HCT116 (cell line): ENCODE measurements at regions not wholly inside any gene's neighbourhood (a gene's known extent, or its start where the extent isn't known, plus 50 kb on each side); places are given as distances from the start of the nearest gene placed in this dataset.

Experiments used
- ATAC-seq: fragments of 200-7000 bp; cut with Tn5 transposase; 2 replicates; pipeline ENCODE4 v1.9.1; 2020; ENCODE audit warnings: mild to moderate bottlenecking, moderate library complexity
- BruUV-seq: library from RNA; stranded (reverse); fragments of 400-500 nt; replicated peaks from 2 replicates; lab custom pipeline; 2021; lab: Mats Ljungman, UMichigan
- CTCF ChIA-PET: fragments of 300-600 bp; sonication (Branson Sonifier 250); formaldehyde crosslinking; loops from one replicate; lab custom pipeline; 2021; ENCODE audit warnings: antibody characterized with exemption; lab: Charles Lee
- POLR2A ChIA-PET: fragments of 300-600, 350-600 bp; sonication (Branson Sonifier 250); formaldehyde crosslinking; loops from one replicate; lab custom pipeline; 2021; ENCODE audit warnings: antibody characterized with exemption; lab: Charles Lee
- RAD21 ChIA-PET, 2 experiments: fragments of 300-600 bp; sonication (Branson Sonifier 250); formaldehyde crosslinking; loops; one replicate each; lab custom pipeline; 2023; ENCODE audit warnings: low total read pairs in 2 of 2; ENCODE audit not compliant: uncharacterized antibody in 2 of 2, unreplicated experiment in 2 of 2, low non-redundant PET in 1 of 2; lab: Charles Lee
- DNase-seq: peaks from one replicate; pipeline ENCODE4 v3.0.0-alpha.2; 2010; ENCODE audit warnings: low read depth, low spot score
- H2AFZ ChIP-seq: fragments of 200-600 bp; shearing (Covaris generic), sonication (generic); 2 replicates; pipeline ENCODE4 v1.6.1; 2017; ENCODE audit warnings: low read depth, mixed run types, mixed read lengths, antibody characterized with exemption, low read length; ENCODE audit not compliant: poor library complexity, severe bottlenecking
- H3K27ac ChIP-seq: 2 replicates; pipeline ENCODE4 v1.5.1; 2012; ENCODE audit warnings: low read depth, low read length
- H3K27me3 ChIP-seq: fragments of 200-600 bp; sonication (generic); 2 replicates; pipeline ENCODE4 v1.6.1; 2016; ENCODE audit warnings: mixed run types, low read length, mixed read lengths; ENCODE audit not compliant: insufficient read depth
- H3K36me3 ChIP-seq, 2 experiments: fragments of 200-500 bp in 1 of 2; fragments of 200-600 bp in 1 of 2; sonication (Bioruptor generic) in 1 of 2; sonication (generic) in 1 of 2; 2 replicates each; pipeline versions ENCODE4 v1.5.1 to v1.6.1; 2014 to 2016; ENCODE audit warnings: low read length in 2 of 2, inconsistent platforms in 1 of 2, mixed read lengths in 1 of 2, mixed run types in 1 of 2; ENCODE audit not compliant: insufficient read depth in 2 of 2, control insufficient read depth in 1 of 2
- H3K4me1 ChIP-seq, 2 experiments: fragments of 200-600 bp in 1 of 2; sonication (generic) in 1 of 2; 2 replicates each; pipeline versions ENCODE4 v1.5.1 to v1.6.1; 2012 to 2017; ENCODE audit warnings: low read length in 2 of 2, inconsistent platforms in 1 of 2, mild to moderate bottlenecking in 1 of 2, mixed read lengths in 1 of 2, mixed run types in 1 of 2, moderate library complexity in 1 of 2; ENCODE audit not compliant: insufficient read depth in 2 of 2, control insufficient read depth in 1 of 2
- H3K4me2 ChIP-seq: fragments of 200-600 bp; sonication (generic); 2 replicates; pipeline ENCODE4 v1.6.1; 2017; ENCODE audit warnings: mixed run types, low read length, mixed read lengths
- H3K4me3 ChIP-seq, 2 experiments: fragments of 200-600 bp in 1 of 2; sonication (generic) in 1 of 2; replicated peaks in 1 of 2; 2 replicates each; pipeline ENCODE4 v1.5.1; 2011 to 2016; ENCODE audit warnings: low read length in 2 of 2, control low read depth in 1 of 2, low read depth in 1 of 2, mild to moderate bottlenecking in 1 of 2, mixed read lengths in 1 of 2, mixed run types in 1 of 2
- H3K79me2 ChIP-seq: fragments of 200-600 bp; sonication (generic); 2 replicates; pipeline ENCODE4 v1.6.1; 2017; ENCODE audit warnings: mild to moderate bottlenecking, mixed run types, low read length, moderate library complexity, mixed read lengths; ENCODE audit not compliant: insufficient read depth
- H3K9ac ChIP-seq: fragments of 200-600 bp; sonication (generic); 2 replicates; pipeline ENCODE4 v1.6.1; 2016; ENCODE audit warnings: low read length, mixed read lengths
- H3K9me2 ChIP-seq: fragments of 200-600 bp; sonication (generic), shearing (Covaris generic); 2 replicates; pipeline ENCODE4 v1.6.1; 2017; ENCODE audit warnings: mixed run types, mild to moderate bottlenecking, moderate library complexity; ENCODE audit not compliant: insufficient read depth
- H3K9me3 ChIP-seq, 2 experiments: fragments of 200-500 bp in 1 of 2; fragments of 200-600 bp in 1 of 2; sonication (Bioruptor generic) in 1 of 2; sonication (generic) in 1 of 2; 2 replicates each; pipeline ENCODE4 v1.6.1; 2014 to 2017; ENCODE audit warnings: low read length in 2 of 2, mixed read lengths in 2 of 2, inconsistent platforms in 1 of 2, low read depth in 1 of 2, mild to moderate bottlenecking in 1 of 2, mixed run types in 1 of 2, moderate library complexity in 1 of 2; ENCODE audit not compliant: control insufficient read depth in 1 of 2, insufficient read depth in 1 of 2
- H4K20me1 ChIP-seq: fragments of 200-600 bp; sonication (generic), shearing (Covaris generic); 2 replicates; pipeline ENCODE4 v1.6.1; 2017; ENCODE audit warnings: mixed run types, mild to moderate bottlenecking, moderate library complexity; ENCODE audit not compliant: insufficient read depth
- ATF3 ChIP-seq: IDR thresholded peaks from 2 replicates; pipeline ENCODE4 v1.6.1; 2012
- EGR1 ChIP-seq: IDR thresholded peaks from 2 replicates; pipeline ENCODE4 v1.6.1; 2012; ENCODE audit warnings: low read depth
- EZH2phosphoT487 ChIP-seq: fragments of 200-600 bp; IDR thresholded peaks from 2 replicates; pipeline ENCODE4 v1.6.1; 2018; ENCODE audit warnings: antibody characterized with exemption, borderline replicate concordance
- POLR2A ChIP-seq: IDR thresholded peaks from 2 replicates; pipeline ENCODE4 v1.7.0; 2011; ENCODE audit warnings: borderline replicate concordance; ENCODE audit not compliant: insufficient read depth, insufficient read length; ENCODE audit errors: extremely low read depth
- POLR2AphosphoS5 ChIP-seq: IDR thresholded peaks from 2 replicates; pipeline ENCODE4 v1.6.1; 2011; ENCODE audit warnings: mild to moderate bottlenecking, low read depth, low read length, moderate library complexity
- REST ChIP-seq: IDR thresholded peaks from 2 replicates; pipeline ENCODE4 v1.6.1; 2012; ENCODE audit warnings: low read depth
- SIN3A ChIP-seq: IDR thresholded peaks from 2 replicates; pipeline ENCODE4 v1.6.1; 2012; ENCODE audit warnings: low read depth
- SP1 ChIP-seq: IDR thresholded peaks from 2 replicates; pipeline ENCODE4 v1.6.1; 2012; ENCODE audit warnings: low read depth
- SRF ChIP-seq: IDR thresholded peaks from 2 replicates; pipeline ENCODE4 v1.6.1; 2012; ENCODE audit warnings: low read depth
- TCF7L2 ChIP-seq: IDR thresholded peaks from 2 replicates; pipeline ENCODE4 v1.7.0; 2011; ENCODE audit warnings: borderline replicate concordance, inconsistent platforms; ENCODE audit not compliant: insufficient read depth, insufficient read length; ENCODE audit errors: extremely low read depth
- YY1 ChIP-seq: IDR thresholded peaks from 2 replicates; pipeline ENCODE4 v1.6.1; 2011; ENCODE audit warnings: low read length, low read depth, moderate library complexity, mild to moderate bottlenecking; ENCODE audit not compliant: insufficient replicate concordance; ENCODE audit errors: extremely low read depth
- ZBTB33 ChIP-seq: IDR thresholded peaks from 2 replicates; pipeline ENCODE4 v1.6.1; 2011; ENCODE audit warnings: mild to moderate bottlenecking, low read length, moderate library complexity; ENCODE audit not compliant: insufficient replicate concordance; ENCODE audit errors: extremely low read depth
- ZFX ChIP-seq: fragments of 450-650 bp; IDR thresholded peaks from 2 replicates; pipeline ENCODE4 v1.6.1; 2017
- ZNF274 ChIP-seq: fragments of 200-500 bp; sonication (Bioruptor generic); IDR thresholded peaks from 2 replicates; pipeline ENCODE4 v1.6.1; 2014; ENCODE audit warnings: mild to moderate bottlenecking, low read depth, low read length, inconsistent platforms
- intact Hi-C: fragments of 100-400 bp; cut with micrococcal nuclease; formaldehyde crosslinking; loops from 2 replicates; pipeline ENCODE4 v1.10.0; 2022

- Histone ChIP-seq H3K4me3 (no peak overlapping the region), H3K36me3 (no peaks in the 10 kb centered on the region), H3K79me2 (no peaks in the 10 kb centered on the region), H2AFZ (no peak overlapping the region), H3K9ac (no peak overlapping the region), H3K27ac (no peak overlapping the region), H4K20me1 (no peaks in the 10 kb centered on the region), H3K27me3 (no peaks in the 10 kb centered on the region), H3K9me2 (no peaks in the 10 kb centered on the region), H3K4me1 (peaks cover 19 to 39% of the 10 kb centered on the region in 2 experiments), H3K4me2 (no peak overlapping the region), H3K9me3 (no peaks in the 10 kb centered on the region)
- no peak for DNase-seq
- ATAC-seq: no peak
- POLR2A ChIA-PET: interaction anchor here (1.2 to 1.6 kb wide), 3 partner anchors 16 to 137 kb away, joined by 3 to 4 read pairs (median 4); partner anchors contain the start of gene AREG
- no TSS peak for BruUV-seq
- TF ChIP-seq SRF (no peak), ATF3 (no peak), YY1 (no peak), SP1 (no peak), TCF7L2 (no peak), EGR1 (no peak), ZBTB33 (no peak), ZNF274 (no peak), EZH2phosphoT487 (no peak), REST (no peak), POLR2AphosphoS5 (no peak), POLR2A (no peak), ZFX (no peak), SIN3A (no peak)
- CTCF ChIA-PET: no interaction called here
- intact Hi-C loops: no loop called here
- RAD21 ChIA-PET: no interaction called here
These were observed 83.2 kb downstream of the AREG start for GRCh38 chr4:74528178-74528577.
